Umbilical cord (tissue), 1 donor: ENCODE measurements at regions not wholly inside any gene's neighbourhood (a gene's known extent, or its start where the extent isn't known, plus 50 kb on each side); places are given as distances from the start of the nearest gene placed in this dataset.
A peak's percentile ranks its signal among the peaks of the same experiment; 100 is the strongest.

Source experiments
- DNase-seq: peaks from one replicate; pipeline ENCODE4 v3.0.0-alpha.2; 2015; ENCODE audit warnings: low spot score

GRCh38 chr12:132439333-132439904 lies 50.5 kb upstream of the FBRSL1 start:
- no peak for DNase-seq

- no peak for DNase-seq
Observed at GRCh38 chr12:132438726-132439125, 51.2 kb upstream of the FBRSL1 start.

- no peak for DNase-seq
Observed at GRCh38 chr12:132437943-132438700, 51.8 kb upstream of the FBRSL1 start.

- DNase-seq: no peak
Observed at GRCh38 chr12:132437252-132437932, 52.6 kb upstream of the FBRSL1 start.

GRCh38 chr12:132436791-132437251 lies 53.1 kb upstream of the FBRSL1 start:
- no peak for DNase-seq

- DNase-seq: no peak
Observed at GRCh38 chr12:132435486-132436187, 54.3 kb upstream of the FBRSL1 start.

GRCh38 chr12:132433641-132434395 lies 56.1 kb upstream of the FBRSL1 start:
- DNase-seq: no peak

- DNase-seq: peak; percentile 95
Observed at GRCh38 chr12:132432721-132433577, 57.0 kb upstream of the FBRSL1 start.

- no peak for DNase-seq
Observed at GRCh38 chr12:132432126-132432705, 57.7 kb upstream of the FBRSL1 start.

- DNase-seq: no peak
Observed at GRCh38 chr12:132430838-132431774, 58.8 kb upstream of the FBRSL1 start.

GRCh38 chr12:132429946-132430643 lies 59.9 kb upstream of the FBRSL1 start:
- DNase-seq: peak; percentile 64

- no peak for DNase-seq
Observed at GRCh38 chr12:132429602-132429945, 60.4 kb upstream of the FBRSL1 start.

- peak; percentile 42 for DNase-seq
Observed at GRCh38 chr12:132428936-132429601, 60.9 kb upstream of the FBRSL1 start.

- no peak for DNase-seq
Observed at GRCh38 chr12:132427999-132428935, 61.7 kb upstream of the FBRSL1 start.

- no peak for DNase-seq
Observed at GRCh38 chr12:132427174-132427768, 62.7 kb upstream of the FBRSL1 start.
